MCF 10A (cell line): ENCODE measurements at regions not wholly inside any gene's neighbourhood (a gene's known extent, or its start where the extent isn't known, plus 50 kb on each side); places are given as distances from the start of the nearest gene placed in this dataset.

ENCODE experiments used
- BruUV-seq: library from RNA; stranded (reverse); fragments of 400-500 nt; replicated peaks from 2 replicates; lab custom pipeline; 2021; lab: Mats Ljungman, UMichigan
- CTCF ChIA-PET: fragments of 300-600 bp; sonication (Branson Sonifier 250); formaldehyde crosslinking; extraction: SDS; loops from one replicate; lab custom pipeline; 2021; ENCODE audit warnings: antibody characterized with exemption, inconsistent platforms; lab: Yijun Ruan, JAX
- POLR2A ChIA-PET: fragments of 300-600, 350-650 bp; sonication (Branson Sonifier 250); formaldehyde crosslinking; extraction: SDS; loops from one replicate; lab custom pipeline; 2020; ENCODE audit warnings: antibody characterized with exemption, inconsistent platforms; lab: Yijun Ruan, JAX
- DNase-seq: peaks from one replicate; pipeline ENCODE4 v3.0.0-alpha.2; 2018; ENCODE audit not compliant: unreplicated experiment
- H3K27ac Mint-ChIP-seq: one replicate; pipeline ENCODE4 v1.8.0; 2022; ENCODE audit warnings: mild to moderate bottlenecking, low read depth, mixed read lengths; ENCODE audit not compliant: unreplicated experiment
- H3K27me3 Mint-ChIP-seq: one replicate; pipeline ENCODE4 v1.8.0; 2022; ENCODE audit warnings: mixed read lengths; ENCODE audit not compliant: insufficient read depth, unreplicated experiment
- H3K36me3 Mint-ChIP-seq: one replicate; pipeline ENCODE4 v1.8.0; 2022; ENCODE audit warnings: mild to moderate bottlenecking, moderate library complexity, mixed read lengths; ENCODE audit not compliant: insufficient read depth, unreplicated experiment
- H3K4me1 Mint-ChIP-seq: one replicate; pipeline ENCODE4 v1.8.0; 2022; ENCODE audit warnings: mixed read lengths; ENCODE audit not compliant: insufficient read depth, unreplicated experiment
- H3K4me3 Mint-ChIP-seq: one replicate; pipeline ENCODE4 v1.8.0; 2022; ENCODE audit warnings: mild to moderate bottlenecking, moderate library complexity, mixed read lengths; ENCODE audit not compliant: unreplicated experiment
- H3K9me3 Mint-ChIP-seq: one replicate; pipeline ENCODE4 v1.8.0; 2022; ENCODE audit warnings: mixed read lengths; ENCODE audit not compliant: unreplicated experiment
- CTCF ChIP-seq: fragments of 200-600 bp; IDR thresholded peaks from one replicate; pipeline ENCODE4 v1.8.0; 2022; ENCODE audit warnings: antibody characterized with exemption, mild to moderate bottlenecking; ENCODE audit not compliant: unreplicated experiment
- intact Hi-C: fragments of 100-400 bp; cut with micrococcal nuclease; formaldehyde crosslinking; loops from 2 replicates; pipeline ENCODE4 v1.14.1; 2022

- CTCF ChIA-PET: no interaction called here
- BruUV-seq: no TSS peak
- no peak for DNase-seq
- no peak overlapping the region for H3K27ac Mint-ChIP-seq
- intact Hi-C loops: no loop called here
- POLR2A ChIA-PET: interaction anchor here (0.5 to 1.5 kb wide), 4 partner anchors 10 to 39 kb away, joined by 3 to 4 read pairs (median 4); no protein-coding TSS in a partner anchor
- no peaks in the 10 kb centered on the region for H3K36me3 Mint-ChIP-seq
- no peaks in the 10 kb centered on the region for H3K27me3 Mint-ChIP-seq
- H3K4me1 Mint-ChIP-seq: no peaks in the 10 kb centered on the region
- no peak for TF ChIP-seq CTCF
- no peaks in the 10 kb centered on the region for H3K9me3 Mint-ChIP-seq
- H3K4me3 Mint-ChIP-seq: no peak overlapping the region
Observed at GRCh38 chr5:62115014-62115413, 191.0 kb upstream of the KIF2A start.

- Mint-ChIP-seq H3K27me3 (peaks cover 15% of the 10 kb centered on the region), H3K27ac (no peak overlapping the region), H3K4me1 (no peaks in the 10 kb centered on the region), H3K4me3 (no peak overlapping the region), H3K36me3 (no peaks in the 10 kb centered on the region), H3K9me3 (no peaks in the 10 kb centered on the region)
- TF ChIP-seq CTCF: no peak
- intact Hi-C loops: no loop called here
- no peak for DNase-seq
- BruUV-seq: no TSS peak
- ChIA-PET CTCF (interaction anchor here (2.6 kb wide), 1 partner anchor 20 kb away, joined by 6 read pairs; no protein-coding TSS in a partner anchor), POLR2A (no interaction called here)
Observed at GRCh38 chr5:62124266-62124665, 181.7 kb upstream of the KIF2A start.

GRCh38 chr5:62126090-62126489 lies 179.9 kb upstream of the KIF2A start:
- H3K27me3 Mint-ChIP-seq: peaks cover 15% of the 10 kb centered on the region
- CTCF ChIA-PET: interaction anchor here (2.6 kb wide), 1 partner anchor 19 kb away, joined by 6 read pairs; no protein-coding TSS in a partner anchor

GRCh38 chr5:62127098-62127736 lies 178.8 kb upstream of the KIF2A start:
- Mint-ChIP-seq H3K27ac (no peak overlapping the region), H3K27me3 (peaks cover 12% of the 10 kb centered on the region), H3K4me3 (no peak overlapping the region), H3K9me3 (no peaks in the 10 kb centered on the region), H3K36me3 (no peaks in the 10 kb centered on the region), H3K4me1 (peaks cover 7% of the 10 kb centered on the region)
- TF ChIP-seq CTCF: no peak
- DNase-seq: no peak
- no TSS peak for BruUV-seq
- ChIA-PET CTCF (interaction anchor here (0.6 to 1.3 kb wide), 3 partner anchors 14 to 309 kb away, joined by 3 to 5 read pairs (median 3); no protein-coding TSS in a partner anchor), POLR2A (interaction anchor here (0.6 to 0.7 kb wide), 2 partner anchors 158 to 456 kb away, joined by 3 read pairs; no protein-coding TSS in a partner anchor)
- intact Hi-C loops: no loop called here

More at GRCh38 chr5:62126090-62126489, 179.9 kb upstream of the KIF2A start:
- H3K27ac Mint-ChIP-seq: no peak overlapping the region
- TF ChIP-seq CTCF: no peak
- H3K9me3 Mint-ChIP-seq: no peaks in the 10 kb centered on the region
- no TSS peak for BruUV-seq
- H3K36me3 Mint-ChIP-seq: no peaks in the 10 kb centered on the region
- POLR2A ChIA-PET: no interaction called here
- H3K4me3 Mint-ChIP-seq: no peak overlapping the region
- intact Hi-C loops: no loop called here
- DNase-seq: no peak
- no peaks in the 10 kb centered on the region for H3K4me1 Mint-ChIP-seq
